BLaER1 treated with 17β-estradiol and CSF1 and Interleukin-3, amounts not matched to agents 10 nM and 100 nM (cell line): ENCODE measurements at regions not wholly inside any gene's neighbourhood (a gene's known extent, or its start where the extent isn't known, plus 50 kb on each side); places are given as distances from the start of the nearest gene placed in this dataset.
A peak's percentile ranks its signal among the peaks of the same experiment; 100 is the strongest.

Experiments used
- H3K27ac ChIP-seq, 11 experiments: shearing (Covaris generic); formaldehyde crosslinking; 2 replicates each; pipeline ENCODE4 v1.8.1; 2022
- H3K27me3 ChIP-seq, 11 experiments: shearing (Covaris generic); formaldehyde crosslinking; 2 replicates each; pipeline ENCODE4 v1.8.1; 2022
- H3K36me3 ChIP-seq, 11 experiments: shearing (Covaris generic); formaldehyde crosslinking; 2 replicates each; pipeline ENCODE4 v1.8.1; 2022
- H3K4me1 ChIP-seq, 10 experiments: shearing (Covaris generic); formaldehyde crosslinking; 2 replicates each; pipeline ENCODE4 v1.8.1; 2022
- H3K4me2 ChIP-seq, 11 experiments: shearing (Covaris generic); formaldehyde crosslinking; 2 replicates each; pipeline ENCODE4 v1.8.1; 2022
- H3K4me3 ChIP-seq, 10 experiments: shearing (Covaris generic); formaldehyde crosslinking; 2 replicates each; pipeline ENCODE4 v1.8.1; 2022
- H3K9ac ChIP-seq, 11 experiments: shearing (Covaris generic); formaldehyde crosslinking; 2 replicates each; pipeline ENCODE4 v1.8.1; 2022
- H3K9me3 ChIP-seq, 11 experiments: shearing (Covaris generic); formaldehyde crosslinking; replicated peaks in 1 of 11; 2 replicates each; pipeline ENCODE4 v1.8.1; 2022
- H4K20me1 ChIP-seq, 11 experiments: shearing (Covaris generic); formaldehyde crosslinking; 2 replicates each; pipeline ENCODE4 v1.8.1; 2022
- Cebpa-rat ChIP-seq, 11 experiments: shearing (Covaris generic); IDR thresholded peaks; 2 replicates each; pipeline ENCODE4 v1.8.1; 2022

- Histone ChIP-seq H3K9me3 (peaks cover 0 to 8% (median 0%) of the 10 kb centered on the region in 11 experiments; a peak in 6 of 22 replicates), H3K36me3 (no peaks in the 10 kb centered on the region), H3K4me1 (peaks cover 0 to 18% (median 0%) of the 10 kb centered on the region in 10 experiments; a peak in 5 of 20 replicates), H3K4me2 (peak overlapping the region in 3 of 11 experiments; percentile 11 to 55 (median 47); a peak in 6 of 22 replicates), H4K20me1 (no peaks in the 10 kb centered on the region), H3K4me3 (no peak overlapping the region), H3K27ac (no peak overlapping the region), H3K9ac (no peak overlapping the region), H3K27me3 (no peaks in the 10 kb centered on the region)
- TF ChIP-seq Cebpa-rat (IDR thresholded peaks at IDR 0.05) = no peak
Observed at GRCh38 chr16:79404571-79404970, 196.0 kb downstream of the MAF start.

GRCh38 chr16:79403534-79403933 is 197.0 kb downstream of the MAF start:
- Histone ChIP-seq H3K4me1 (peaks cover 0 to 24% (median 0%) of the 10 kb centered on the region in 10 experiments; a peak in 5 of 20 replicates), H4K20me1 (no peaks in the 10 kb centered on the region), H3K27ac (no peak overlapping the region), H3K4me3 (no peak overlapping the region), H3K9ac (no peak overlapping the region), H3K9me3 (peaks cover 0 to 8% (median 0%) of the 10 kb centered on the region in 11 experiments; a peak in 6 of 22 replicates), H3K27me3 (no peaks in the 10 kb centered on the region), H3K4me2 (no peak overlapping the region), H3K36me3 (no peaks in the 10 kb centered on the region)
- TF ChIP-seq Cebpa-rat (IDR thresholded peaks at IDR 0.05) = no peak

GRCh38 chr16:79402920-79403319 is 197.6 kb downstream of the MAF start:
- H3K9me3 ChIP-seq = peaks cover 0 to 8% (median 0%) of the 10 kb centered on the region in 11 experiments; a peak in 6 of 22 replicates
- H3K4me1 ChIP-seq = peaks cover 0 to 24% (median 0%) of the 10 kb centered on the region in 10 experiments; a peak in 5 of 20 replicates
- no peaks in the 10 kb centered on the region for H3K27me3 ChIP-seq
- H3K27ac ChIP-seq = no peak overlapping the region
- no peak for TF ChIP-seq Cebpa-rat (IDR thresholded peaks at IDR 0.05)
- no peaks in the 10 kb centered on the region for H4K20me1 ChIP-seq
- H3K4me3 ChIP-seq = no peak overlapping the region
- H3K9ac ChIP-seq = no peak overlapping the region
- H3K4me2 ChIP-seq = no peak overlapping the region
- H3K36me3 ChIP-seq = no peaks in the 10 kb centered on the region

- Histone ChIP-seq H3K4me1 (peaks cover 0 to 24% (median 0%) of the 10 kb centered on the region in 10 experiments; a peak in 5 of 20 replicates), H3K36me3 (no peaks in the 10 kb centered on the region), H3K27ac (no peak overlapping the region), H3K9ac (no peak overlapping the region), H3K4me3 (no peak overlapping the region), H4K20me1 (no peaks in the 10 kb centered on the region), H3K4me2 (no peak overlapping the region), H3K27me3 (no peaks in the 10 kb centered on the region), H3K9me3 (peaks cover 0 to 8% (median 0%) of the 10 kb centered on the region in 11 experiments; a peak in 6 of 22 replicates)
- TF ChIP-seq Cebpa-rat (IDR thresholded peaks at IDR 0.05) = no peak
Observed at GRCh38 chr16:79402356-79402755, 198.2 kb downstream of the MAF start.

GRCh38 chr16:79401782-79402181 is 198.8 kb downstream of the MAF start:
- no peak overlapping the region for H3K27ac ChIP-seq
- no peak overlapping the region for H3K9ac ChIP-seq
- H3K27me3 ChIP-seq = no peaks in the 10 kb centered on the region

GRCh38 chr16:79401157-79401556 is 199.4 kb downstream of the MAF start:
- no peaks in the 10 kb centered on the region for H3K27me3 ChIP-seq
- H3K27ac ChIP-seq = no peak overlapping the region
- H3K4me3 ChIP-seq = no peak overlapping the region
- no peaks in the 10 kb centered on the region for H3K36me3 ChIP-seq
- no peak overlapping the region for H3K9ac ChIP-seq
- peaks cover 0 to 25% (median 0%) of the 10 kb centered on the region in 10 experiments; a peak in 5 of 20 replicates for H3K4me1 ChIP-seq
- no peak overlapping the region for H3K4me2 ChIP-seq
- no peak for TF ChIP-seq Cebpa-rat (IDR thresholded peaks at IDR 0.05)
- no peaks in the 10 kb centered on the region for H4K20me1 ChIP-seq
- peaks cover 0 to 7% (median 0%) of the 10 kb centered on the region in 11 experiments; a peak in 6 of 22 replicates for H3K9me3 ChIP-seq

More at GRCh38 chr16:79401782-79402181, 198.8 kb downstream of the MAF start:
- H3K4me1 ChIP-seq = peaks cover 0 to 24% (median 0%) of the 10 kb centered on the region in 10 experiments; a peak in 5 of 20 replicates
- peaks cover 0 to 8% (median 0%) of the 10 kb centered on the region in 11 experiments; a peak in 6 of 22 replicates for H3K9me3 ChIP-seq
- H4K20me1 ChIP-seq = no peaks in the 10 kb centered on the region
- H3K4me3 ChIP-seq = no peak overlapping the region
- no peaks in the 10 kb centered on the region for H3K36me3 ChIP-seq
- no peak overlapping the region for H3K4me2 ChIP-seq
- TF ChIP-seq Cebpa-rat (IDR thresholded peaks at IDR 0.05) = no peak

GRCh38 chr16:79400462-79401149 is 199.9 kb downstream of the MAF start:
- no peak overlapping the region for H3K27ac ChIP-seq
- no peak overlapping the region for H3K9ac ChIP-seq
- H3K4me1 ChIP-seq = peaks cover 0 to 30% (median 0%) of the 10 kb centered on the region in 10 experiments; a peak in 5 of 20 replicates
- TF ChIP-seq Cebpa-rat (IDR thresholded peaks at IDR 0.05) = no peak
- no peaks in the 10 kb centered on the region for H3K27me3 ChIP-seq
- H3K9me3 ChIP-seq = peaks cover 0 to 1% (median 0%) of the 10 kb centered on the region in 11 experiments; a peak in 3 of 22 replicates
- no peak overlapping the region for H3K4me3 ChIP-seq
- H4K20me1 ChIP-seq = no peaks in the 10 kb centered on the region
- no peak overlapping the region for H3K4me2 ChIP-seq
- H3K36me3 ChIP-seq = no peaks in the 10 kb centered on the region

- Histone ChIP-seq H3K36me3 (no peaks in the 10 kb centered on the region), H3K4me3 (no peak overlapping the region), H3K27ac (no peak overlapping the region; a peak in 1 of 22 replicates), H3K9me3 (no peaks in the 10 kb centered on the region), H4K20me1 (no peaks in the 10 kb centered on the region), H3K4me1 (peaks cover 0 to 45% (median 9%) of the 10 kb centered on the region in 10 experiments; a peak in 15 of 20 replicates), H3K9ac (no peak overlapping the region), H3K4me2 (peak overlapping the region in 2 of 11 experiments; percentile 51 to 57; a peak in 4 of 22 replicates), H3K27me3 (no peaks in the 10 kb centered on the region)
- no peak for TF ChIP-seq Cebpa-rat (IDR thresholded peaks at IDR 0.05)
Observed at GRCh38 chr16:79395591-79395990, 204.9 kb downstream of the MAF start.

- no peak overlapping the region for H3K27ac ChIP-seq
- TF ChIP-seq Cebpa-rat (IDR thresholded peaks at IDR 0.05) = no peak
- H4K20me1 ChIP-seq = no peaks in the 10 kb centered on the region
Observed at GRCh38 chr16:79394206-79394605, 206.3 kb downstream of the MAF start.

More at GRCh38 chr16:79394206-79394605, 206.3 kb downstream of the MAF start:
- H3K27me3 ChIP-seq = no peaks in the 10 kb centered on the region
- H3K4me3 ChIP-seq = no peak overlapping the region
- no peak overlapping the region for H3K9ac ChIP-seq
- peak overlapping the region in 3 of 11 experiments; percentile 42 to 57 (median 51); a peak in 5 of 22 replicates for H3K4me2 ChIP-seq
- H3K9me3 ChIP-seq = no peaks in the 10 kb centered on the region
- peaks cover 0 to 46% (median 9%) of the 10 kb centered on the region in 10 experiments; a peak in 15 of 20 replicates for H3K4me1 ChIP-seq
- H3K36me3 ChIP-seq = no peaks in the 10 kb centered on the region
